Neural cell (in vitro differentiated cells): ENCODE measurements at regions not wholly inside any gene's neighbourhood (a gene's known extent, or its start where the extent isn't known, plus 50 kb on each side); places are given as distances from the start of the nearest gene placed in this dataset.
"Not testable (repeated sequence)": the region's sequence is repeated elsewhere in the genome, so short reads cannot be mapped to it uniquely, and the experiment has no call there.

Source experiments
- H2AFZ ChIP-seq: fragments of 200-600, 300-800 bp; sonication (generic), shearing (Covaris generic); 2 replicates; pipeline ENCODE4 v1.6.0; 2014; ENCODE audit warnings: low read depth, mild to moderate bottlenecking, antibody characterized with exemption, low read length, moderate library complexity
- H3F3A ChIP-seq: fragments of 200-600 bp; shearing (Covaris generic); 2 replicates; pipeline ENCODE4 v1.6.1; 2016; ENCODE audit warnings: mild to moderate bottlenecking, moderate library complexity, mixed read lengths, antibody characterized with exemption, low read length; ENCODE audit not compliant: insufficient read depth, poor library complexity, severe bottlenecking
- H3K27ac ChIP-seq: fragments of 200-600, 300-800 bp; sonication (generic), shearing (Covaris generic); 2 replicates; pipeline ENCODE4 v1.5.1; 2014; ENCODE audit warnings: mild to moderate bottlenecking, low read length, moderate library complexity
- H3K27me3 ChIP-seq: fragments of 300-800, 200-600 bp; sonication (generic), shearing (Covaris generic); 2 replicates; pipeline ENCODE4 v1.6.0; 2014; ENCODE audit warnings: mild to moderate bottlenecking, low read depth, low read length, moderate library complexity; ENCODE audit not compliant: insufficient read depth
- H3K36me3 ChIP-seq: fragments of 300-800, 200-600 bp; sonication (generic), shearing (Covaris generic); 2 replicates; pipeline ENCODE4 v1.5.1; 2014; ENCODE audit warnings: mild to moderate bottlenecking, antibody characterized with exemption, low read length, moderate library complexity; ENCODE audit not compliant: insufficient read depth
- H3K4me2 ChIP-seq: fragments of 300-800, 200-600 bp; sonication (generic), shearing (Covaris generic); 2 replicates; pipeline ENCODE4 v1.6.0; 2014; ENCODE audit warnings: mild to moderate bottlenecking, low read length
- H3K4me3 ChIP-seq: fragments of 300-800, 200-600 bp; sonication (generic), shearing (Covaris generic); 2 replicates; pipeline ENCODE4 v1.5.1; 2014; ENCODE audit warnings: mild to moderate bottlenecking, low read length, moderate library complexity
- H3K79me2 ChIP-seq: fragments of 200-600 bp; shearing (Covaris generic); replicated peaks from 2 replicates; pipeline ENCODE4 v1.6.0; 2014; ENCODE audit warnings: mild to moderate bottlenecking, low read length, moderate library complexity; ENCODE audit not compliant: insufficient read depth
- H3K9ac ChIP-seq: fragments of 300-800, 200-600 bp; sonication (generic), shearing (Covaris generic); 2 replicates; pipeline ENCODE4 v1.6.1; 2016; ENCODE audit warnings: mild to moderate bottlenecking, low read length, mixed read lengths
- H3K9me2 ChIP-seq: fragments of 200-600 bp; shearing (Covaris generic); 2 replicates; pipeline ENCODE4 v1.6.1; 2016; ENCODE audit warnings: mild to moderate bottlenecking, low read length, mixed read lengths; ENCODE audit not compliant: insufficient read depth
- H3K9me3 ChIP-seq: fragments of 200-600, 300-800 bp; sonication (generic), shearing (Covaris generic); 2 replicates; pipeline ENCODE4 v1.6.1; 2016; ENCODE audit warnings: mild to moderate bottlenecking, mixed run types, low read length, moderate library complexity, mixed read lengths
- H4K20me1 ChIP-seq: fragments of 200-600 bp; shearing (Covaris generic); 2 replicates; pipeline ENCODE4 v1.6.1; 2016; ENCODE audit warnings: mild to moderate bottlenecking, mixed run types; ENCODE audit not compliant: insufficient read depth
- CTCF ChIP-seq: fragments of 450-650 bp; IDR thresholded peaks from 2 replicates; pipeline ENCODE4 v1.5.1; 2014; ENCODE audit warnings: antibody characterized with exemption, mild to moderate bottlenecking, moderate library complexity; ENCODE audit not compliant: poor library complexity, severe bottlenecking
- EP300 ChIP-seq: fragments of 450-650 bp; conservative IDR thresholded peaks from 2 replicates; pipeline ENCODE4 v1.6.1; 2014; ENCODE audit warnings: antibody characterized with exemption, mild to moderate bottlenecking, moderate library complexity; ENCODE audit not compliant: poor library complexity, severe bottlenecking
- MXI1 ChIP-seq: fragments of 450-650 bp; conservative IDR thresholded peaks from 2 replicates; pipeline ENCODE4 v1.6.1; 2014; ENCODE audit warnings: antibody characterized with exemption, mild to moderate bottlenecking; ENCODE audit not compliant: poor library complexity, severe bottlenecking
- POLR2AphosphoS5 ChIP-seq: IDR thresholded peaks from 2 replicates; pipeline ENCODE4 v1.6.1; 2012
- RAD21 ChIP-seq: fragments of 450-650 bp; conservative IDR thresholded peaks from 2 replicates; pipeline ENCODE4 v1.6.1; 2014; ENCODE audit warnings: antibody characterized with exemption, mild to moderate bottlenecking, moderate library complexity
- SMC3 ChIP-seq: fragments of 450-650 bp; conservative IDR thresholded peaks from 2 replicates; pipeline ENCODE4 v1.6.1; 2014; ENCODE audit warnings: antibody characterized with exemption, mild to moderate bottlenecking, moderate library complexity; ENCODE audit not compliant: poor library complexity
- TAF1 ChIP-seq: IDR thresholded peaks from 2 replicates; pipeline ENCODE4 v1.6.1; 2012; ENCODE audit warnings: low read depth

- Histone ChIP-seq H3K9me3 (no peaks in the 10 kb centered on the region), H3K27me3 (no peaks in the 10 kb centered on the region), H3K9ac (no peak overlapping the region), H4K20me1 (no peaks in the 10 kb centered on the region), H3K4me2 (no peak overlapping the region), H3F3A (no peaks in the 10 kb centered on the region), H3K79me2 (no peaks in the 10 kb centered on the region), H3K9me2 (no peaks in the 10 kb centered on the region), H2AFZ (no peak overlapping the region), H3K4me3 (no peak overlapping the region), H3K36me3 (no peaks in the 10 kb centered on the region), H3K27ac (no peak overlapping the region)
- no peak for TF ChIP-seq EP300
- TF ChIP-seq SMC3: no peak
- no peak for TF ChIP-seq CTCF
- no peak for TF ChIP-seq TAF1
- no peak for TF ChIP-seq MXI1
- TF ChIP-seq POLR2AphosphoS5: no peak
Observed at GRCh38 chr7:131999193-131999592, 442.8 kb upstream of the PODXL start.

- no peaks in the 10 kb centered on the region for H3K27me3 ChIP-seq
- H3K4me2 ChIP-seq: no peak overlapping the region
- H3K27ac ChIP-seq: no peak overlapping the region
- no peaks in the 10 kb centered on the region for H3K36me3 ChIP-seq
- H3K9me3 ChIP-seq: no peaks in the 10 kb centered on the region
- TF ChIP-seq CTCF (no peak), EP300 (no peak), TAF1 (no peak), SMC3 (no peak), RAD21 (no peak)
- no peaks in the 10 kb centered on the region for H3K9me2 ChIP-seq
- no peak overlapping the region for H3K9ac ChIP-seq
- no peak overlapping the region for H3K4me3 ChIP-seq
- no peak overlapping the region for H2AFZ ChIP-seq
- no peaks in the 10 kb centered on the region for H3K79me2 ChIP-seq
- H3F3A ChIP-seq: no peaks in the 10 kb centered on the region
- H4K20me1 ChIP-seq: no peaks in the 10 kb centered on the region
Observed at GRCh38 chr7:131995324-131995723, 438.9 kb upstream of the PODXL start.

- not testable (repeated sequence) for H2AFZ ChIP-seq, H3F3A ChIP-seq, H3K9ac ChIP-seq, H3K79me2 ChIP-seq, H3K9me2 ChIP-seq, H3K27me3 ChIP-seq, H3K36me3 ChIP-seq, H4K20me1 ChIP-seq, H3K4me3 ChIP-seq, H3K27ac ChIP-seq, H3K9me3 ChIP-seq, H3K4me2 ChIP-seq
Observed at GRCh38 chr7:131981069-131981468, 424.6 kb upstream of the PODXL start.

- not testable (repeated sequence) for H3K4me2 ChIP-seq, H3K9me3 ChIP-seq, H3K36me3 ChIP-seq, H2AFZ ChIP-seq, H3K27ac ChIP-seq, H3K79me2 ChIP-seq, H3K9ac ChIP-seq, H3F3A ChIP-seq, H4K20me1 ChIP-seq, H3K4me3 ChIP-seq, H3K27me3 ChIP-seq, H3K9me2 ChIP-seq
Observed at GRCh38 chr7:131978118-131978517, 421.7 kb upstream of the PODXL start.
